ENCODE measurements at regions not wholly inside any gene's neighbourhood (a gene's known extent, or its start where the extent isn't known, plus 50 kb on each side); places are given as distances from the start of the nearest gene placed in this dataset.

- TF ChIP-seq MAX (IDR thresholded peaks at IDR 0.05): no peak
- TF ChIP-seq YY1 (IDR thresholded peaks at IDR 0.05; ENCODE audit: low read depth): no peak
- TF ChIP-seq EP300 (IDR thresholded peaks at IDR 0.05; ENCODE audit: borderline replicate concordance): no peak
- TF ChIP-seq CEBPB (IDR thresholded peaks at IDR 0.05): no peak
- TF ChIP-seq FOXM1 (IDR thresholded peaks at IDR 0.05; ENCODE audit: borderline replicate concordance, low read depth): no peak
- no peak for TF ChIP-seq TAF1 (IDR thresholded peaks at IDR 0.05; ENCODE audit: low read depth)
- TF ChIP-seq ZBTB7A (IDR thresholded peaks at IDR 0.05; ENCODE audit: low read depth): no peak
- TF ChIP-seq RAD21 (IDR thresholded peaks at IDR 0.05; ENCODE audit: low read depth): no peak
- no peak for TF ChIP-seq USF1 (IDR thresholded peaks at IDR 0.05)
- no peak for TF ChIP-seq NFIC (IDR thresholded peaks at IDR 0.05)
- TF ChIP-seq REST (IDR thresholded peaks at IDR 0.05; ENCODE audit: low read depth): no peak
- TF ChIP-seq EGR1 (IDR thresholded peaks at IDR 0.05): no peak
- TF ChIP-seq TEAD4 (IDR thresholded peaks at IDR 0.05): no peak
Measured at GRCh38 chr1:80251591-80251990, 1245.1 kb upstream of the ADGRL4 start.
